ENCODE measurements at regions not wholly inside any gene's neighbourhood (a gene's known extent, or its start where the extent isn't known, plus 50 kb on each side); places are given as distances from the start of the nearest gene placed in this dataset.

GRCh38 chr1:90434460-90434859 lies 282.6 kb downstream of the BARHL2 start:
- Mint-ChIP-seq H3K4me1 (no peaks in the 10 kb centered on the region), H3K4me3 (no peak overlapping the region), H3K27ac (no peak overlapping the region), H3K9me3 (peaks cover 0 to 1% of the 10 kb centered on the region in 2 experiments; a peak in 2 of 5 replicates), H3K27me3 (ENCODE audit: low read depth) (no peaks in the 10 kb centered on the region; the same call in 1 of the 2 replicates), H3K36me3 (ENCODE audit: insufficient read depth in 1 of 3, low read depth in 3 of 3) (no peaks in the 10 kb centered on the region)
- no peak overlapping the region for H3K18ac ChIP-seq (ENCODE audit: insufficient read length, low read depth, low read length)
- H3K27me3 ChIP-seq (ENCODE audit: insufficient read depth, low read length): no peaks in the 10 kb centered on the region; the same call in 1 of the 2 replicates
- no peak overlapping the region for H3K4ac ChIP-seq (ENCODE audit: low read depth, low read length)
- peak; percentile 60 for TF ChIP-seq CTCF (conservative IDR thresholded peaks at IDR 0.05)
- H2BK12ac ChIP-seq (ENCODE audit: insufficient read length, low read depth, low read length): no peak overlapping the region
- H3K79me2 ChIP-seq (ENCODE audit: insufficient read depth, low read length): no peaks in the 10 kb centered on the region
- H3K23me2 ChIP-seq (ENCODE audit: insufficient read length, low read depth, low read length, poor library complexity, severe bottlenecking): no peaks in the 10 kb centered on the region
- no peaks in the 10 kb centered on the region for H3K9me3 ChIP-seq (ENCODE audit: control insufficient read depth, low read depth, low read length)
- H3K4me2 ChIP-seq (ENCODE audit: insufficient read depth, insufficient read length, low read length): no peak overlapping the region
- no peak overlapping the region for H3T11ph ChIP-seq (ENCODE audit: low read length)
- H4K20me1 ChIP-seq (ENCODE audit: control insufficient read depth, insufficient read depth, insufficient read length): no peaks in the 10 kb centered on the region
- H3K9ac ChIP-seq (ENCODE audit: extremely low read depth, insufficient read length, low read length): no peak overlapping the region
- H2BK120ac ChIP-seq (ENCODE audit: low read depth, low read length, poor library complexity, severe bottlenecking): no peak overlapping the region
- H3K56ac ChIP-seq (ENCODE audit: insufficient read length, low read depth, low read length): no peak overlapping the region
- H2BK15ac ChIP-seq (ENCODE audit: low read depth, low read length): no peak overlapping the region
- H2AK5ac ChIP-seq (ENCODE audit: insufficient read length, low read length): no peak overlapping the region
- no peaks in the 10 kb centered on the region for H3K79me1 ChIP-seq (ENCODE audit: insufficient read depth, low read depth, low read length, poor library complexity, severe bottlenecking)
- no peaks in the 10 kb centered on the region for H3K4me1 ChIP-seq (ENCODE audit: insufficient read depth, low read length)
- peak; percentile 44 for DNase-seq
- H2AFZ ChIP-seq (ENCODE audit: low read length): no peak overlapping the region
- H2BK20ac ChIP-seq (ENCODE audit: low read depth, low read length, poor library complexity, severe bottlenecking): no peak overlapping the region
- no peak overlapping the region for H3K23ac ChIP-seq (ENCODE audit: insufficient read length, low read depth, low read length)
- H3K27ac ChIP-seq (ENCODE audit: insufficient read length, low read depth, low read length): no peak overlapping the region
- H4K8ac ChIP-seq (replicated peaks; ENCODE audit: insufficient read length, low read depth, low read length): no peak overlapping the region
- no peak overlapping the region for H3K14ac ChIP-seq (ENCODE audit: insufficient read depth, low read length)
- H4K91ac ChIP-seq (ENCODE audit: insufficient read length, low read depth, low read length): no peak overlapping the region
- WGBS (ENCODE audit: extremely low coverage, insufficient read length, low lambda C conversion rate): no CpG with 5 or more reads among the region's 2 CpGs
- H2BK5ac ChIP-seq (ENCODE audit: insufficient read length, low read length): no peak overlapping the region
- no peak overlapping the region for H4K5ac ChIP-seq (ENCODE audit: insufficient read length, low read depth, low read length)
